ENCODE measurements at regions not wholly inside any gene's neighbourhood (a gene's known extent, or its start where the extent isn't known, plus 50 kb on each side); places are given as distances from the start of the nearest gene placed in this dataset.

DNA sequence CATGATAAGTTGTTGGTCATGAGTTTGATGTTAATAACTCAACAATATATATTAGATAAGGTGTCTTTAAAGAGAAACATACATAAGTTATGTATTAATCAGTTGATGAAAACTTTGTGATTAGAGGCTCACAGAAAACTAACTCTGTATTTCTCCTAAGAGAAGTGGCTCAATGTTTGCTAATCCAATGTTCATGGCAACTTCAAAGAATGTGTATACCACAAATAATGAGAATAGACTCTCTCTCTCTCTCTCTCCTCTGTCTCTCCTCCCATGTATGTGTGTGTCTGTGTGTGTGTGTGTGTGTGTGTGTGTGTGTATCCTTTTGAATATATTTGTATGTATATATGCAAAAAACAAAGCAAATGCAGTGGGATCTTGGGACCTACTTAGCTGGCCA lies 1304.9 kb downstream of the MRPL39 start:
- TF ChIP-seq, protein P1, sequence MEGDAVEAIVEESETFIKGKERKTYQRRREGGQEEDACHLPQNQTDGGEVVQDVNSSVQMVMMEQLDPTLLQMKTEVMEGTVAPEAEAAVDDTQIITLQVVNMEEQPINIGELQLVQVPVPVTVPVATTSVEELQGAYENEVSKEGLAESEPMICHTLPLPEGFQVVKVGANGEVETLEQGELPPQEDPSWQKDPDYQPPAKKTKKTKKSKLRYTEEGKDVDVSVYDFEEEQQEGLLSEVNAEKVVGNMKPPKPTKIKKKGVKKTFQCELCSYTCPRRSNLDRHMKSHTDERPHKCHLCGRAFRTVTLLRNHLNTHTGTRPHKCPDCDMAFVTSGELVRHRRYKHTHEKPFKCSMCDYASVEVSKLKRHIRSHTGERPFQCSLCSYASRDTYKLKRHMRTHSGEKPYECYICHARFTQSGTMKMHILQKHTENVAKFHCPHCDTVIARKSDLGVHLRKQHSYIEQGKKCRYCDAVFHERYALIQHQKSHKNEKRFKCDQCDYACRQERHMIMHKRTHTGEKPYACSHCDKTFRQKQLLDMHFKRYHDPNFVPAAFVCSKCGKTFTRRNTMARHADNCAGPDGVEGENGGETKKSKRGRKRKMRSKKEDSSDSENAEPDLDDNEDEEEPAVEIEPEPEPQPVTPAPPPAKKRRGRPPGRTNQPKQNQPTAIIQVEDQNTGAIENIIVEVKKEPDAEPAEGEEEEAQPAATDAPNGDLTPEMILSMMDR (IDR thresholded peaks at IDR 0.05; ENCODE audit: low read depth, low read length) = no peak
- no peak for TF ChIP-seq EZH2phosphoT487 (IDR thresholded peaks at IDR 0.05; ENCODE audit: low read depth)

All from OCI-LY3 (cell line).